CD14-positive monocyte (primary cell): ENCODE measurements at regions not wholly inside any gene's neighbourhood (a gene's known extent, or its start where the extent isn't known, plus 50 kb on each side); places are given as distances from the start of the nearest gene placed in this dataset.

Experiments used
- DNase-seq, 3 donors: peaks; one replicate each; pipeline ENCODE4 v3.0.0-alpha.2; 2011 to 2022
- H2AFZ ChIP-seq: 2 replicates; pipeline ENCODE4 v1.6.0; 2012; ENCODE audit warnings: mild to moderate bottlenecking, low read depth, low read length, inconsistent platforms; ENCODE audit not compliant: insufficient read depth, poor library complexity, severe bottlenecking
- H3K27ac ChIP-seq, 2 donors: 1 replicate in 1 of 2; 2 replicates in 1 of 2; pipeline ENCODE4 v1.5.1; 2012 to 2013; ENCODE audit warnings: low read length in 2 of 2, control low read depth in 1 of 2, inconsistent platforms in 1 of 2, low read depth in 1 of 2, mild to moderate bottlenecking in 1 of 2
- H3K27me3 ChIP-seq, 2 donors: one replicate each; pipeline versions ENCODE4 v1.6.0 to v1.6.1; 2011 to 2013; ENCODE audit warnings: low read length in 2 of 2; ENCODE audit not compliant: control insufficient read depth in 2 of 2, insufficient read depth in 2 of 2
- H3K36me3 ChIP-seq, 2 donors: replicated peaks in 1 of 2; 1 replicate in 1 of 2; 2 replicates in 1 of 2; pipeline versions ENCODE4 v1.5.1 to v1.6.1; 2012 to 2013; ENCODE audit warnings: low read length in 2 of 2, control low read depth in 1 of 2, inconsistent platforms in 1 of 2, mild to moderate bottlenecking in 1 of 2; ENCODE audit not compliant: insufficient read depth in 2 of 2, control insufficient read depth in 1 of 2
- H3K4me1 ChIP-seq, 2 donors: 1 replicate in 1 of 2; 2 replicates in 1 of 2; pipeline versions ENCODE4 v1.5.1 to v1.6.1; 2012 to 2013; ENCODE audit warnings: low read length in 2 of 2, control low read depth in 1 of 2, inconsistent platforms in 1 of 2, mild to moderate bottlenecking in 1 of 2, moderate library complexity in 1 of 2; ENCODE audit not compliant: insufficient read depth in 2 of 2, control insufficient read depth in 1 of 2
- H3K4me2 ChIP-seq: replicated peaks from 2 replicates; pipeline ENCODE3; 2012; ENCODE audit warnings: low read length, moderate library complexity, mild to moderate bottlenecking; ENCODE audit not compliant: poor library complexity, severe bottlenecking; ENCODE audit errors: extremely low read depth
- H3K4me3 ChIP-seq, 3 experiments: fragments of 200-600 bp in 1 of 3; sonication (generic) in 1 of 3; replicated peaks in 1 of 3; 1 replicate in 2 of 3; 2 replicates in 1 of 3; pipeline ENCODE4 v1.5.1; 2011 to 2013; ENCODE audit warnings: low read length in 3 of 3, mild to moderate bottlenecking in 3 of 3, control low read depth in 2 of 3, low read depth in 2 of 3, inconsistent platforms in 1 of 3, moderate library complexity in 1 of 3
- H3K79me2 ChIP-seq: 2 replicates; pipeline ENCODE4 v1.6.0; 2012; ENCODE audit warnings: mild to moderate bottlenecking, control low read depth, inconsistent platforms, low read length, moderate library complexity; ENCODE audit not compliant: insufficient read depth
- H3K9ac ChIP-seq: 2 replicates; pipeline ENCODE4 v1.6.0; 2017; ENCODE audit warnings: low read length, mild to moderate bottlenecking; ENCODE audit not compliant: insufficient read depth, poor library complexity, severe bottlenecking
- H3K9me3 ChIP-seq, 2 donors: replicated peaks in 1 of 2; 1 replicate in 1 of 2; 2 replicates in 1 of 2; pipeline versions ENCODE4 v1.5.1 to v1.6.1; 2012 to 2013; ENCODE audit warnings: low read length in 2 of 2, control low read depth in 1 of 2; ENCODE audit not compliant: control insufficient read depth in 1 of 2, insufficient read depth in 1 of 2
- H4K20me1 ChIP-seq: 2 replicates; pipeline ENCODE4 v1.6.0; 2012; ENCODE audit warnings: mild to moderate bottlenecking, low read length, control low read depth, moderate library complexity; ENCODE audit not compliant: insufficient read depth
- H3K27ac Mint-ChIP-seq, 7 donors: one replicate each; pipeline ENCODE4 v1.8.0; 2020; ENCODE audit warnings: mild to moderate bottlenecking in 7 of 7, mixed read lengths in 7 of 7, moderate library complexity in 6 of 7, inconsistent platforms in 2 of 7
- H3K27me3 Mint-ChIP-seq, 3 donors: one replicate each; pipeline ENCODE4 v1.8.0; 2021 to 2022; ENCODE audit warnings: low read depth in 3 of 3, mild to moderate bottlenecking in 3 of 3, mixed read lengths in 3 of 3, moderate library complexity in 3 of 3, inconsistent platforms in 1 of 3
- H3K36me3 Mint-ChIP-seq, 2 donors: one replicate each; pipeline ENCODE4 v1.8.0; 2020; ENCODE audit warnings: mixed read lengths in 2 of 2, inconsistent platforms in 1 of 2, mild to moderate bottlenecking in 1 of 2
- H3K4me1 Mint-ChIP-seq: one replicate; pipeline ENCODE4 v1.8.0; 2020; ENCODE audit warnings: mild to moderate bottlenecking, mixed read lengths
- H3K4me3 Mint-ChIP-seq, 2 donors: one replicate each; pipeline ENCODE4 v1.8.0; 2020; ENCODE audit warnings: mild to moderate bottlenecking in 2 of 2, mixed read lengths in 2 of 2, moderate library complexity in 1 of 2
- H3K9me3 Mint-ChIP-seq, 7 donors: one replicate each; pipeline ENCODE4 v1.8.0; 2020 to 2022; ENCODE audit warnings: mixed read lengths in 7 of 7, mild to moderate bottlenecking in 6 of 7, moderate library complexity in 6 of 7, inconsistent platforms in 2 of 7
- CTCF ChIP-seq: fragments of 200-600 bp; IDR thresholded peaks from one replicate; pipeline ENCODE4 v1.8.0; 2022; ENCODE audit warnings: antibody characterized with exemption, mild to moderate bottlenecking
- WGBS: methylation state at CpG from one replicate; pipeline ENCODE4 v1.1.5; 2013; ENCODE audit warnings: missing lambda C conversion rate; ENCODE audit not compliant: insufficient coverage; 5-methylcytosine and 5-hydroxymethylcytosine counted together
- intact Hi-C, 2 donors: fragments of 100-400 bp; cut with micrococcal nuclease; formaldehyde crosslinking; loops; one replicate each; pipeline versions ENCODE4 v1.15.0 to v1.15.1; 2023

DNA sequence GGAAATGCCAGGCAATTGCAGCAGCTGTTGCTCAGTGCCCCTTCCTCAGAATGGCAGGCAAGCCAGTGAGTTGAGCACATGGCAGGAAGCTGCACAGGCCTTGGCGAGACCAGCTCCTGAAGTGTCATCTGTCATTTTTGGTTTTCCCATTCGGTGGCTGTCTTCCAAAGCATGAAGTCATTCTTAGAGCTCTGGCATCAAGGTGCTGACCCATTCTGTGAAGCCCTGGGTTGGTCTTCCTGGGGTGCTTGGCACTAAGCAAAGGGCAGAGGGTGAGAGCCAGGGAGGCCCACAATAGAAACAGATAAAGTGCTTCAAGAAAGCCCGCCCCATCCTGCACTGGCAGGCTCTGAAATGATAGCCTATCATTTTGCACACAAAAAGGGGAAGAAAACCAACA is 150.5 kb downstream of the VAPA start:
- H3K9me3 Mint-ChIP-seq = peaks cover 0 to 6% (median 2%) of the 10 kb centered on the region in 7 donors
- H3K4me1 Mint-ChIP-seq = peaks cover 21% of the 10 kb centered on the region
- Histone ChIP-seq H3K4me1 (peaks cover 18 to 21% of the 10 kb centered on the region in 2 donors), H3K9me3 (no peaks in the 10 kb centered on the region), H3K4me3 (no peak overlapping the region), H4K20me1 (no peaks in the 10 kb centered on the region), H3K36me3 (no peaks in the 10 kb centered on the region), H3K9ac (no peak overlapping the region), H2AFZ (no peak overlapping the region), H3K4me2 (no peak overlapping the region), H3K27me3 (no peaks in the 10 kb centered on the region), H3K27ac (no peak overlapping the region), H3K79me2 (no peaks in the 10 kb centered on the region)
- no peak for DNase-seq
- H3K4me3 Mint-ChIP-seq = no peak overlapping the region
- 88% methylated on average over 2 of the region's 3 CpGs for WGBS
- intact Hi-C loops = no loop called here
- TF ChIP-seq CTCF = no peak
- H3K36me3 Mint-ChIP-seq = no peaks in the 10 kb centered on the region
- no peak overlapping the region for H3K27ac Mint-ChIP-seq
- H3K27me3 Mint-ChIP-seq = peaks cover 0 to 2% (median 1%) of the 10 kb centered on the region in 3 donors

- Histone ChIP-seq H2AFZ (no peak overlapping the region), H3K4me2 (no peak overlapping the region), H3K79me2 (no peaks in the 10 kb centered on the region), H3K9me3 (no peaks in the 10 kb centered on the region), H3K4me3 (no peak overlapping the region), H3K27ac (no peak overlapping the region), H3K9ac (no peak overlapping the region), H4K20me1 (no peaks in the 10 kb centered on the region), H3K27me3 (no peaks in the 10 kb centered on the region), H3K36me3 (no peaks in the 10 kb centered on the region), H3K4me1 (peaks cover 9 to 11% of the 10 kb centered on the region in 2 donors)
- no CpG with 5 or more reads among the region's 2 CpGs for WGBS
- intact Hi-C loops = no loop called here
- H3K9me3 Mint-ChIP-seq = peaks cover 0 to 6% (median 2%) of the 10 kb centered on the region in 7 donors
- H3K4me3 Mint-ChIP-seq = no peak overlapping the region
- no peaks in the 10 kb centered on the region for H3K36me3 Mint-ChIP-seq
- no peak for DNase-seq
- no peak for TF ChIP-seq CTCF
- H3K27ac Mint-ChIP-seq = no peak overlapping the region
- H3K27me3 Mint-ChIP-seq = peaks cover 1 to 4% (median 3%) of the 10 kb centered on the region in 3 donors
- peaks cover 14% of the 10 kb centered on the region for H3K4me1 Mint-ChIP-seq
Observed at GRCh38 chr18:10065296-10065695, 151.5 kb downstream of the VAPA start.
